ENCODE measurements at regions not wholly inside any gene's neighbourhood (a gene's known extent, or its start where the extent isn't known, plus 50 kb on each side); places are given as distances from the start of the nearest gene placed in this dataset.

DNA sequence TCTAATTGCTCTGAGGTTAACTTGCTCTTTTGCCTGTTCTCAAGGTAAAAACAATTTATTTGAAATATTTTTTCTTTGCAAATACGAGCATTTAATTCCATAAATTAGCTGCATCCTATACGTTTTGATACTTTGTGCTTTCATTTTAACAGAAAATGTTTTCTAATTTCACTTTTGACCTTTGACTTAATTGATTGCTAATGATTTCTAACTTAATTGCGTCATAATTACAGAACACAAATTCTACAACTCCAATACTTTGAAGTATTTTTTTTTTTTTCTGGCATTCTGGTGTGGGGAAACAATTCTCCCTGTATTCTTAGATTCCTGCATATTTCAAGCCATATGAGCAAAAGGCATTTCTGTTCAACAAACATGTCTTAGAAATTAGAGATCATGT, 134.0 kb downstream of the ISOC1 start:
- TF ChIP-seq TARDBP (IDR thresholded peaks at IDR 0.05) (no peak), SP1 (IDR thresholded peaks at IDR 0.05) (no peak)
